HepG2 (cell line): ENCODE measurements at regions not wholly inside any gene's neighbourhood (a gene's known extent, or its start where the extent isn't known, plus 50 kb on each side); places are given as distances from the start of the nearest gene placed in this dataset.

Source experiments
- ATAC-seq: fragments of 200-7000 bp; cut with Tn5 transposase; 3 replicates; pipeline ENCODE4 v1.9.1; 2020; ENCODE audit warnings: mild to moderate bottlenecking, moderate library complexity
- BruUV-seq: library from RNA; stranded (reverse); fragments of 400-500 nt; replicated peaks from 2 replicates; lab custom pipeline; 2021; lab: Mats Ljungman, UMichigan
- CTCF ChIA-PET: fragments of 300-600 bp; formaldehyde crosslinking; extraction: SDS; loops from one replicate; lab custom pipeline; 2021; ENCODE audit warnings: low total read pairs, inconsistent platforms, low intra/inter-chr PET ratio; lab: Yijun Ruan, JAX
- POLR2A ChIA-PET: fragments of 350-600 bp; sonication (Branson Sonifier 250); formaldehyde crosslinking; loops from one replicate; lab custom pipeline; 2020; ENCODE audit warnings: antibody characterized with exemption, inconsistent platforms; lab: Yijun Ruan, JAX
- DNase-seq: peaks from one replicate; pipeline ENCODE4 v3.0.0-alpha.2; 2015; ENCODE audit warnings: low spot score
- FAIRE-seq: peaks from 3 replicates; lab custom pipeline; 2011; peaks lifted over from hg19 to GRCh38; lab: Jason Lieb, UNC
- H2AFZ ChIP-seq: one replicate; pipeline ENCODE4 v1.6.1; 2011; ENCODE audit warnings: low read length, inconsistent platforms
- H3K27ac ChIP-seq: fragments of 300-600 bp; 3 replicates; pipeline ENCODE4 v1.8.0; 2011; ENCODE audit warnings: mixed run types, mild to moderate bottlenecking, mixed read lengths, low read length, inconsistent platforms; ENCODE audit not compliant: insufficient read depth; ENCODE audit errors: extremely low read length
- H3K27me3 ChIP-seq, 2 experiments: fragments of 200-600 bp in 1 of 2; 2 replicates in 1 of 2; 3 replicates in 1 of 2; pipeline versions ENCODE4 v1.6.0 to v1.8.0; 2011; ENCODE audit warnings: low read length in 2 of 2, mild to moderate bottlenecking in 2 of 2, moderate library complexity in 2 of 2, inconsistent platforms in 1 of 2; ENCODE audit not compliant: insufficient read depth in 2 of 2, control insufficient read depth in 1 of 2
- H3K36me3 ChIP-seq, 2 experiments: fragments of 200-600 bp in 1 of 2; replicated peaks in 1 of 2; 2 replicates in 1 of 2; 3 replicates in 1 of 2; pipeline versions ENCODE4 v1.5.1 to v1.8.0; 2011; ENCODE audit warnings: low read length in 2 of 2, inconsistent platforms in 1 of 2; ENCODE audit not compliant: insufficient read depth in 2 of 2, control insufficient read depth in 1 of 2
- H3K4me1 ChIP-seq: 2 replicates; pipeline ENCODE4 v1.5.1; 2012; ENCODE audit warnings: low read length, inconsistent platforms; ENCODE audit not compliant: insufficient read depth
- H3K4me2 ChIP-seq: 2 replicates; pipeline ENCODE4 v1.6.0; 2011; ENCODE audit warnings: low read depth, low read length, inconsistent platforms
- H3K4me3 ChIP-seq, 3 experiments: fragments of 200-600 bp in 1 of 3; sonication (generic), shearing (Covaris generic) in 1 of 3; replicated peaks in 1 of 3; 2 replicates each; pipeline ENCODE4 v1.5.1; 2011 to 2016; ENCODE audit warnings: low read length in 3 of 3, inconsistent platforms in 2 of 3, low read depth in 2 of 3, mild to moderate bottlenecking in 2 of 3, control low read depth in 1 of 3, mixed read lengths in 1 of 3; ENCODE audit not compliant: insufficient read depth in 1 of 3
- H3K79me2 ChIP-seq: one replicate; pipeline ENCODE4 v1.6.1; 2011; ENCODE audit warnings: low read length, inconsistent platforms; ENCODE audit not compliant: insufficient read depth
- H3K9ac ChIP-seq: 2 replicates; pipeline ENCODE4 v1.6.0; 2011; ENCODE audit warnings: mild to moderate bottlenecking, low read depth, low read length, inconsistent platforms; ENCODE audit not compliant: insufficient read depth
- H3K9me3 ChIP-seq: 2 replicates; pipeline ENCODE4 v1.5.1; 2012; ENCODE audit warnings: mild to moderate bottlenecking, low read length
- H4K20me1 ChIP-seq: 2 replicates; pipeline ENCODE4 v1.6.0; 2011; ENCODE audit warnings: inconsistent platforms, mild to moderate bottlenecking, low read length, moderate library complexity; ENCODE audit not compliant: insufficient read depth
- HOXD1 ChIP-seq: sonication (generic); formaldehyde crosslinking; IDR thresholded peaks from 2 replicates; pipeline ENCODE4 v1.5.0; 2020; ENCODE audit warnings: missing genetic modification reagents
- MED8 ChIP-seq: sonication (generic); formaldehyde crosslinking; IDR thresholded peaks from 2 replicates; pipeline ENCODE4 v1.8.1; 2023; ENCODE audit warnings: mild to moderate bottlenecking, missing genetic modification reagents; ENCODE audit not compliant: insufficient replicate concordance
- PRMT3 ChIP-seq: sonication (generic); formaldehyde crosslinking; IDR thresholded peaks from 2 replicates; pipeline ENCODE4 v1.8.1; 2022; ENCODE audit warnings: low read depth, mild to moderate bottlenecking, moderate library complexity, missing genetic modification reagents, borderline replicate concordance
- TRIM24 ChIP-seq: sonication (generic); formaldehyde crosslinking; IDR thresholded peaks from 2 replicates; pipeline ENCODE4 v1.8.0; 2022; ENCODE audit warnings: mild to moderate bottlenecking, missing genetic modification reagents
- ZNF232 ChIP-seq: sonication (generic); formaldehyde crosslinking; IDR thresholded peaks from 2 replicates; pipeline ENCODE4 v1.4.0; 2020; ENCODE audit warnings: missing genetic modification reagents, borderline replicate concordance
- ZNF264 ChIP-seq: sonication (generic); formaldehyde crosslinking; IDR thresholded peaks from 2 replicates; pipeline ENCODE4 v1.4.0; 2020; ENCODE audit warnings: missing genetic modification reagents
- ZNF562 ChIP-seq: sonication (generic); formaldehyde crosslinking; IDR thresholded peaks from 2 replicates; pipeline ENCODE4 v1.8.0; 2022; ENCODE audit warnings: missing genetic modification reagents, borderline replicate concordance
- WGBS: methylation state at CpG from one replicate; pipeline ENCODE4 v1.1.6; 2017; ENCODE audit warnings: low lambda C conversion rate; 5-methylcytosine and 5-hydroxymethylcytosine counted together
- in situ Hi-C: cut with HindIII; loops from 2 replicates; pipeline ENCODE4 v1.10.0; 2017; ENCODE audit warnings: low pct_unique_long_range_greater_than_20kb; ENCODE audit not compliant: extremely low pct_ligation_motif_present
- intact Hi-C: fragments of 100-400 bp; cut with micrococcal nuclease; formaldehyde crosslinking; loops from one replicate; pipeline ENCODE4 v1.10.0; 2022; ENCODE audit not compliant: unreplicated experiment
- TF ChIP-seq, protein P1 (sequence below): sonication (generic); formaldehyde crosslinking; IDR thresholded peaks from 2 replicates; pipeline ENCODE4 v1.4.0; 2020; ENCODE audit warnings: missing genetic modification reagents, mild to moderate bottlenecking, borderline replicate concordance
- TF ChIP-seq, protein P2 (sequence below): sonication (generic); formaldehyde crosslinking; IDR thresholded peaks from 2 replicates; pipeline ENCODE4 v1.4.0; 2020; ENCODE audit warnings: missing genetic modification reagents
- TF ChIP-seq, protein P3 (sequence below): sonication (generic); formaldehyde crosslinking; IDR thresholded peaks from 2 replicates; pipeline ENCODE4 v1.4.0; 2020; ENCODE audit warnings: missing genetic modification reagents, borderline replicate concordance

DNA sequence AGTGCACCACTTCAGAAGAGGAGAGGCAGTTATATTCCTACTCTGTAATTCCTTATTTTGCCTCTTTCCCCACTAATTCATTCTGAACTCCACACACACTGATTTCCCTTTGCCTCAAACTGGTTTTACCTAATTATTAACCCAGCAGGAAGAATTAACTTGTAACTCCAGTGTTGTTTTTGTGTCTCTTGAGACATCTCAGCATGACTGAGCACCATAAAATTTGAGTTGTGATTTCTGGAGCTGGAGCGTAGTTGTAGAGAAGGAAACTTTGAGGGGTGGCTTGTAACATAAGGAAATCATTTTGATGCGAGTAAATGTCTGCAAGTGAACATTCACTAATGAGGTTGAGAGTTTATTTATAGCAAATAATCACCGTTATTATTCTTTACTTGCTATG, 265.2 kb downstream of the TMEM38B start:
- no peak overlapping the region for H3K27ac ChIP-seq
- H3K36me3 ChIP-seq = no peaks in the 10 kb centered on the region
- no peaks in the 10 kb centered on the region for H3K27me3 ChIP-seq
- CTCF ChIA-PET = no interaction called here
- no peaks in the 10 kb centered on the region for H3K9me3 ChIP-seq
- H2AFZ ChIP-seq = no peak overlapping the region
- H3K4me3 ChIP-seq = no peak overlapping the region
- TF ChIP-seq TRIM24 (CRISPR knock-in tag) (no peak), ZNF562 (CRISPR knock-in tag) (no peak), PRMT3 (CRISPR knock-in tag) (no peak), HOXD1 (CRISPR knock-in tag) (no peak), ZNF232 (no peak), ZNF264 (CRISPR knock-in tag) (no peak), MED8 (CRISPR knock-in tag) (no peak)
- TF ChIP-seq, protein P1, sequence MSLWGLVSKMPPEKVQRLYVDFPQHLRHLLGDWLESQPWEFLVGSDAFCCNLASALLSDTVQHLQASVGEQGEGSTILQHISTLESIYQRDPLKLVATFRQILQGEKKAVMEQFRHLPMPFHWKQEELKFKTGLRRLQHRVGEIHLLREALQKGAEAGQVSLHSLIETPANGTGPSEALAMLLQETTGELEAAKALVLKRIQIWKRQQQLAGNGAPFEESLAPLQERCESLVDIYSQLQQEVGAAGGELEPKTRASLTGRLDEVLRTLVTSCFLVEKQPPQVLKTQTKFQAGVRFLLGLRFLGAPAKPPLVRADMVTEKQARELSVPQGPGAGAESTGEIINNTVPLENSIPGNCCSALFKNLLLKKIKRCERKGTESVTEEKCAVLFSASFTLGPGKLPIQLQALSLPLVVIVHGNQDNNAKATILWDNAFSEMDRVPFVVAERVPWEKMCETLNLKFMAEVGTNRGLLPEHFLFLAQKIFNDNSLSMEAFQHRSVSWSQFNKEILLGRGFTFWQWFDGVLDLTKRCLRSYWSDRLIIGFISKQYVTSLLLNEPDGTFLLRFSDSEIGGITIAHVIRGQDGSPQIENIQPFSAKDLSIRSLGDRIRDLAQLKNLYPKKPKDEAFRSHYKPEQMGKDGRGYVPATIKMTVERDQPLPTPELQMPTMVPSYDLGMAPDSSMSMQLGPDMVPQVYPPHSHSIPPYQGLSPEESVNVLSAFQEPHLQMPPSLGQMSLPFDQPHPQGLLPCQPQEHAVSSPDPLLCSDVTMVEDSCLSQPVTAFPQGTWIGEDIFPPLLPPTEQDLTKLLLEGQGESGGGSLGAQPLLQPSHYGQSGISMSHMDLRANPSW (CRISPR knock-in tag) = no peak
- TF ChIP-seq, protein P2, sequence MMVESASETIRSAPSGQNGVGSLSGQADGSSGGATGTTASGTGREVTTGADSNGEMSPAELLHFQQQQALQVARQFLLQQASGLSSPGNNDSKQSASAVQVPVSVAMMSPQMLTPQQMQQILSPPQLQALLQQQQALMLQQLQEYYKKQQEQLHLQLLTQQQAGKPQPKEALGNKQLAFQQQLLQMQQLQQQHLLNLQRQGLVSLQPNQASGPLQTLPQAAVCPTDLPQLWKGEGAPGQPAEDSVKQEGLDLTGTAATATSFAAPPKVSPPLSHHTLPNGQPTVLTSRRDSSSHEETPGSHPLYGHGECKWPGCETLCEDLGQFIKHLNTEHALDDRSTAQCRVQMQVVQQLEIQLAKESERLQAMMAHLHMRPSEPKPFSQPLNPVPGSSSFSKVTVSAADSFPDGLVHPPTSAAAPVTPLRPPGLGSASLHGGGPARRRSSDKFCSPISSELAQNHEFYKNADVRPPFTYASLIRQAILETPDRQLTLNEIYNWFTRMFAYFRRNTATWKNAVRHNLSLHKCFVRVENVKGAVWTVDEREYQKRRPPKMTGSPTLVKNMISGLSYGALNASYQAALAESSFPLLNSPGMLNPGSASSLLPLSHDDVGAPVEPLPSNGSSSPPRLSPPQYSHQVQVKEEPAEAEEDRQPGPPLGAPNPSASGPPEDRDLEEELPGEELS (CRISPR knock-in tag) = no peak
- TF ChIP-seq, protein P3, sequence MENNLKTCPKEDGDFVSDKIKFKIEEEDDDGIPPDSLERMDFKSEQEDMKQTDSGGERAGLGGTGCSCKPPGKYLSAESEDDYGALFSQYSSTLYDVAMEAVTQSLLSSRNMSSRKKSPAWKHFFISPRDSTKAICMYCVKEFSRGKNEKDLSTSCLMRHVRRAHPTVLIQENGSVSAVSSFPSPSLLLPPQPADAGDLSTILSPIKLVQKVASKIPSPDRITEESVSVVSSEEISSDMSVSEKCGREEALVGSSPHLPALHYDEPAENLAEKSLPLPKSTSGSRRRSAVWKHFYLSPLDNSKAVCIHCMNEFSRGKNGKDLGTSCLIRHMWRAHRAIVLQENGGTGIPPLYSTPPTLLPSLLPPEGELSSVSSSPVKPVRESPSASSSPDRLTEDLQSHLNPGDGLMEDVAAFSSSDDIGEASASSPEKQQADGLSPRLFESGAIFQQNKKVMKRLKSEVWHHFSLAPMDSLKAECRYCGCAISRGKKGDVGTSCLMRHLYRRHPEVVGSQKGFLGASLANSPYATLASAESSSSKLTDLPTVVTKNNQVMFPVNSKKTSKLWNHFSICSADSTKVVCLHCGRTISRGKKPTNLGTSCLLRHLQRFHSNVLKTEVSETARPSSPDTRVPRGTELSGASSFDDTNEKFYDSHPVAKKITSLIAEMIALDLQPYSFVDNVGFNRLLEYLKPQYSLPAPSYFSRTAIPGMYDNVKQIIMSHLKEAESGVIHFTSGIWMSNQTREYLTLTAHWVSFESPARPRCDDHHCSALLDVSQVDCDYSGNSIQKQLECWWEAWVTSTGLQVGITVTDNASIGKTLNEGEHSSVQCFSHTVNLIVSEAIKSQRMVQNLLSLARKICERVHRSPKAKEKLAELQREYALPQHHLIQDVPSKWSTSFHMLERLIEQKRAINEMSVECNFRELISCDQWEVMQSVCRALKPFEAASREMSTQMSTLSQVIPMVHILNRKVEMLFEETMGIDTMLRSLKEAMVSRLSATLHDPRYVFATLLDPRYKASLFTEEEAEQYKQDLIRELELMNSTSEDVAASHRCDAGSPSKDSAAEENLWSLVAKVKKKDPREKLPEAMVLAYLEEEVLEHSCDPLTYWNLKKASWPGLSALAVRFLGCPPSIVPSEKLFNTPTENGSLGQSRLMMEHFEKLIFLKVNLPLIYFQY (CRISPR knock-in tag) = no peak
- POLR2A ChIA-PET = no interaction called here
- WGBS = 6% methylated on average over 3 of the region's 3 CpGs
- in situ Hi-C loops = no loop called here
- H4K20me1 ChIP-seq = no peaks in the 10 kb centered on the region
- H3K9ac ChIP-seq = no peak overlapping the region
- no TSS peak for BruUV-seq
- intact Hi-C loops = no loop called here
- no peaks in the 10 kb centered on the region for H3K79me2 ChIP-seq
- no peak for DNase-seq
- H3K4me2 ChIP-seq = no peak overlapping the region
- ATAC-seq = no peak
- no peaks in the 10 kb centered on the region for H3K4me1 ChIP-seq
- no peak for FAIRE-seq
